Osteocyte (in vitro differentiated cells): ENCODE measurements at regions not wholly inside any gene's neighbourhood (a gene's known extent, or its start where the extent isn't known, plus 50 kb on each side); places are given as distances from the start of the nearest gene placed in this dataset.

Source experiments
- DNase-seq: peaks from one replicate; pipeline ENCODE4 v3.0.0; 2021; ENCODE audit warnings: mixed read lengths; ENCODE audit not compliant: unreplicated experiment; ENCODE audit errors: extremely low spot score
- H3K27ac Mint-ChIP-seq: one replicate; pipeline ENCODE4 v1.8.0; 2021; ENCODE audit warnings: mild to moderate bottlenecking, mixed read lengths; ENCODE audit not compliant: unreplicated experiment
- H3K27me3 Mint-ChIP-seq: one replicate; pipeline ENCODE4 v1.8.0; 2021; ENCODE audit warnings: mixed read lengths; ENCODE audit not compliant: unreplicated experiment
- H3K36me3 Mint-ChIP-seq: one replicate; pipeline ENCODE4 v1.8.0; 2021; ENCODE audit warnings: mixed read lengths; ENCODE audit not compliant: unreplicated experiment
- H3K4me1 Mint-ChIP-seq: one replicate; pipeline ENCODE4 v1.8.0; 2021; ENCODE audit warnings: mixed read lengths; ENCODE audit not compliant: unreplicated experiment
- H3K4me3 Mint-ChIP-seq: one replicate; pipeline ENCODE4 v1.8.0; 2021; ENCODE audit warnings: mild to moderate bottlenecking, moderate library complexity, mixed read lengths; ENCODE audit not compliant: unreplicated experiment
- H3K9me3 Mint-ChIP-seq: one replicate; pipeline ENCODE4 v1.8.0; 2021; ENCODE audit warnings: mixed read lengths; ENCODE audit not compliant: unreplicated experiment
- TF ChIP-seq, protein P1 (sequence below): fragments of 200-600 bp; sonication (generic); IDR thresholded peaks from 2 replicates; pipeline ENCODE4 v1.5.0; 2021; ENCODE audit warnings: antibody characterized with exemption, mild to moderate bottlenecking, moderate library complexity

DNA sequence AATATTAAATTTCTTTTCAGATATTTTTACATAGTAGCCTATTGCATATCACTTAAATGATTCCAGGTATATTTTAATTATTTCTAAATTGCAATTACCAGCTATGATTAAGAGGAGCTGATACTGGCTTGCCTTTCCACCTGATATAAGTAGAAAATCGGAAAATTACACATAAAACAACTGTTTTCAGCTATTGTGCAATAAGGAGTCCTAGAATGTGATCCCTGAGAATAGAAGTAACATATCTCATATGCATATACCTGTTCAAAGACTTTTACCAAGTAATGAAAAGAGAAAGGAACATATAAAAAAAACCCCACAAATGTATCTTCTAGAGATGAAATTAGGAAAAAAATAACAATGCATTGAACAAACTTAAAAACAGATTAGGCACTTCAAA lies 1354.6 kb upstream of the PCDH9 start:
- Mint-ChIP-seq H3K9me3 (no peaks in the 10 kb centered on the region), H3K36me3 (no peaks in the 10 kb centered on the region), H3K27ac (no peak overlapping the region), H3K4me3 (no peak overlapping the region), H3K4me1 (no peaks in the 10 kb centered on the region), H3K27me3 (no peaks in the 10 kb centered on the region)
- DNase-seq, result no peak
- TF ChIP-seq, protein P1, sequence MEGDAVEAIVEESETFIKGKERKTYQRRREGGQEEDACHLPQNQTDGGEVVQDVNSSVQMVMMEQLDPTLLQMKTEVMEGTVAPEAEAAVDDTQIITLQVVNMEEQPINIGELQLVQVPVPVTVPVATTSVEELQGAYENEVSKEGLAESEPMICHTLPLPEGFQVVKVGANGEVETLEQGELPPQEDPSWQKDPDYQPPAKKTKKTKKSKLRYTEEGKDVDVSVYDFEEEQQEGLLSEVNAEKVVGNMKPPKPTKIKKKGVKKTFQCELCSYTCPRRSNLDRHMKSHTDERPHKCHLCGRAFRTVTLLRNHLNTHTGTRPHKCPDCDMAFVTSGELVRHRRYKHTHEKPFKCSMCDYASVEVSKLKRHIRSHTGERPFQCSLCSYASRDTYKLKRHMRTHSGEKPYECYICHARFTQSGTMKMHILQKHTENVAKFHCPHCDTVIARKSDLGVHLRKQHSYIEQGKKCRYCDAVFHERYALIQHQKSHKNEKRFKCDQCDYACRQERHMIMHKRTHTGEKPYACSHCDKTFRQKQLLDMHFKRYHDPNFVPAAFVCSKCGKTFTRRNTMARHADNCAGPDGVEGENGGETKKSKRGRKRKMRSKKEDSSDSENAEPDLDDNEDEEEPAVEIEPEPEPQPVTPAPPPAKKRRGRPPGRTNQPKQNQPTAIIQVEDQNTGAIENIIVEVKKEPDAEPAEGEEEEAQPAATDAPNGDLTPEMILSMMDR, result no peak

DNA sequence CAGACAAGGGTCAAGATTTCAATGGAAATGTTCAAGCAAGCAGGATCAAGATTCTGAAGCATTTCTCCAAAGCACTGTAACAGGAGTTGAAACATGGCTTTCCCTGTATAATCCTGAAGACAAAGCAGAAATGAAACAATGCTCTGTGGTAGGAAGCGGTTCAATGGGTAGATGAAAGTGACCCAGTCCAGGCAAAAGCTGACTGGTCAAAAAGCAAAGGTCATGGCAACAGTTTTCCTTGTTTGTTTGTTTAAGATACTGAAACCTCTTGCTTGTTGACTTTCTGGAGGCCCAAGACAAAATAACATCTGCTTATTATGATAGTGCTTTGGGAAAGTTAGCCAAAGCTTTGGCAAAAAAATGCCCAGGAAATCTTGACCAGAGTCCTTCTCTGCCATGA lies 1343.9 kb upstream of the PCDH9 start:
- H3K9me3 Mint-ChIP-seq, result no peaks in the 10 kb centered on the region
- DNase-seq, result no peak
- no peaks in the 10 kb centered on the region for H3K27me3 Mint-ChIP-seq
- TF ChIP-seq, protein P1, result no peak
- H3K4me3 Mint-ChIP-seq, result no peak overlapping the region
- H3K4me1 Mint-ChIP-seq, result peaks cover 1% of the 10 kb centered on the region
- H3K36me3 Mint-ChIP-seq, result no peaks in the 10 kb centered on the region
- no peak overlapping the region for H3K27ac Mint-ChIP-seq

DNA sequence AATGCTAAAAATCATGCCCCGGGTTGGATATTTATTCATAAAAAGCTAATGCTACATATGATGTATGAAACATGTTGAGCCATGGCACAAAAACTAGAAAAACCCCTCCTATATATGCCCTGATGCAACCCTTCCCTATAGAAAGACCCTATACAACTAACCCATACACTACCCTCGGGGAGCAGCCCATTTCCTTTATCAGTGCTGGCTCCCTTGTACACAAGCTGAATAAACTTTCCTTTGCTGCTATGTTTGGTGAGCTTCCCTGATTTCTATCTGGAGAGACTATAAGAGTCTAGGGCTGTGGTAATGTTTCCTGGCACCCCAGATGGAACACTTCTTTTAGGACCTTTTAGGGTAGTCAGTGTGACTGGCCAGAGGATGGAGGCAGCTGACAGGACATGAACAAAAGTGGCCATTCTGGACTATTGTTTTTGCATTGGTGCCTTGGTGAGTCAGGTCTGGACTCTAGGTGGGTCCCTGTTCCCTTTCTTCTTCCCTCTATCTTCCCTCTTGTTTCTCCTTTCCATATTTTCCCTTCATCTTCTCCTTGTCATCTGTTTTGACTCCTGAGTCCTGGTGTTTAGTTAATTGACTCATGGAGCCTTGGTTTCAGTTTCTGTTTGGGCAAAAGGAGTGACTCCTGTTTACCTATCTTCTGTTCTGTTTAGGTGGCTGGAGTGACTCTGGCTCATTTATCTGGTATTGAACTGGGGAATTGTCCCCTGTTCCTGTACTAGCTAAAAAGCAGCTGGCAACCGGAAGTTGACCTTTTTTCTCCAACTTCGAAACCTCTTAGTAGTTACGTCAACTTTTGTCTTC lies 1321.8 kb upstream of the PCDH9 start:
- Mint-ChIP-seq H3K4me1 (peaks cover 10% of the 10 kb centered on the region), H3K27me3 (no peaks in the 10 kb centered on the region), H3K4me3 (no peak overlapping the region), H3K27ac (no peak overlapping the region), H3K36me3 (no peaks in the 10 kb centered on the region), H3K9me3 (no peaks in the 10 kb centered on the region)
- no peak for DNase-seq
- TF ChIP-seq, protein P1, result no peak

DNA sequence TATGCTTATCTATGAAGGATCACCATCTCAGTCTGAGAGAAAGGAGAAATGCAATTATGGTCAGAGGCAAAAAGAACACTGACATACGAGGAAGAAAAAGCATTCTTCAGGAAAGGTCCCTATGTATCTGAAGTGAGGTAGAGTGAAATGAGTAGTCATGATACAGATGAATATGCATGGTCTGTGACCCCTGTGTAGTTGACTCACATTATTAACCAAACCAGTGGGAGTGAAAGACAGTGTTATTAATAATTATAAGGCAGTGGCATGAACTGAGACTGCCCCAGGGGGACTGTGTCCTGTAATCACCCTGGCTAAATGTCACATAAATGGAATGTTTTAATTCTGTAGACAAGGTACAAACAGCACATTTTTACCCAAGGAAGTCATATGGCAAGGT lies 1320.2 kb upstream of the PCDH9 start:
- Mint-ChIP-seq H3K27me3 (no peaks in the 10 kb centered on the region), H3K4me3 (no peak overlapping the region), H3K27ac (no peak overlapping the region), H3K36me3 (no peaks in the 10 kb centered on the region), H3K4me1 (peaks cover 10% of the 10 kb centered on the region), H3K9me3 (no peaks in the 10 kb centered on the region)
- no peak for DNase-seq
- TF ChIP-seq, protein P1, result no peak

DNA sequence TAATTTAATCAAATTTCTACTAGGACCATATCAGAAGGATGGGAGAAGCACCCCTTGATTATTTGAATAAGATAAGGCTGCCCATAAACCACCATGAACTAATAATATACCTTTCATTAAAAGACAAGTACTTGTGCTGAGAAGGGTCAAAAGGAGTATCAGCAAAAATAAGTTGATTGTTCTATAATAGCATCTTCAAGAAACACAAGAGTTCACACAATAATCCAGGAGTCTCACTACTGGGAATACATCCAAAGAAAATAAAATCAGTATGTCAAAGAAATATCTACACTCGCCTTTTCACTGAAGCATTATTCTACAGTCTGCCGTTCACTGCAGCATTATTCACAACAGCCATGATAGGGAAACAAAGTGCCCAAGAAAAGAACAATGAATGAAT lies 1310.1 kb upstream of the PCDH9 start:
- DNase-seq, result no peak
- Mint-ChIP-seq H3K4me3 (no peak overlapping the region), H3K4me1 (no peaks in the 10 kb centered on the region), H3K9me3 (no peaks in the 10 kb centered on the region), H3K36me3 (no peaks in the 10 kb centered on the region), H3K27me3 (no peaks in the 10 kb centered on the region), H3K27ac (no peak overlapping the region)
- TF ChIP-seq, protein P1, result no peak
